ENCODE measurements at regions not wholly inside any gene's neighbourhood (a gene's known extent, or its start where the extent isn't known, plus 50 kb on each side); places are given as distances from the start of the nearest gene placed in this dataset.

- no peak for DNase-seq (ENCODE audit: extremely low spot score)
- Histone ChIP-seq H3K27me3 (no peaks in the 10 kb centered on the region), H3K4me1 (peaks cover 29 to 48% (median 37%) of the 10 kb centered on the region in 4 donors), H3K9me3 (no peaks in the 10 kb centered on the region), H3K27ac (replicated peaks in 1 of 4) (no peak overlapping the region), H3K36me3 (no peaks in the 10 kb centered on the region), H3K4me3 (no peak overlapping the region)
- WGBS, result 75% methylated on average over 4 of the region's 4 CpGs
- TF ChIP-seq, protein P1, sequence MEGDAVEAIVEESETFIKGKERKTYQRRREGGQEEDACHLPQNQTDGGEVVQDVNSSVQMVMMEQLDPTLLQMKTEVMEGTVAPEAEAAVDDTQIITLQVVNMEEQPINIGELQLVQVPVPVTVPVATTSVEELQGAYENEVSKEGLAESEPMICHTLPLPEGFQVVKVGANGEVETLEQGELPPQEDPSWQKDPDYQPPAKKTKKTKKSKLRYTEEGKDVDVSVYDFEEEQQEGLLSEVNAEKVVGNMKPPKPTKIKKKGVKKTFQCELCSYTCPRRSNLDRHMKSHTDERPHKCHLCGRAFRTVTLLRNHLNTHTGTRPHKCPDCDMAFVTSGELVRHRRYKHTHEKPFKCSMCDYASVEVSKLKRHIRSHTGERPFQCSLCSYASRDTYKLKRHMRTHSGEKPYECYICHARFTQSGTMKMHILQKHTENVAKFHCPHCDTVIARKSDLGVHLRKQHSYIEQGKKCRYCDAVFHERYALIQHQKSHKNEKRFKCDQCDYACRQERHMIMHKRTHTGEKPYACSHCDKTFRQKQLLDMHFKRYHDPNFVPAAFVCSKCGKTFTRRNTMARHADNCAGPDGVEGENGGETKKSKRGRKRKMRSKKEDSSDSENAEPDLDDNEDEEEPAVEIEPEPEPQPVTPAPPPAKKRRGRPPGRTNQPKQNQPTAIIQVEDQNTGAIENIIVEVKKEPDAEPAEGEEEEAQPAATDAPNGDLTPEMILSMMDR (IDR thresholded peaks at IDR 0.05), result peak in 2 of 3 experiments; percentile 15 to 18
- TF ChIP-seq POLR2AphosphoS5 (IDR thresholded peaks at IDR 0.05), result no peak
- intact Hi-C loops (cut with DNase I), result no loop called here
Measured at GRCh38 chr9:88773627-88774244, 217.5 kb upstream of the S1PR3 start.

DNA sequence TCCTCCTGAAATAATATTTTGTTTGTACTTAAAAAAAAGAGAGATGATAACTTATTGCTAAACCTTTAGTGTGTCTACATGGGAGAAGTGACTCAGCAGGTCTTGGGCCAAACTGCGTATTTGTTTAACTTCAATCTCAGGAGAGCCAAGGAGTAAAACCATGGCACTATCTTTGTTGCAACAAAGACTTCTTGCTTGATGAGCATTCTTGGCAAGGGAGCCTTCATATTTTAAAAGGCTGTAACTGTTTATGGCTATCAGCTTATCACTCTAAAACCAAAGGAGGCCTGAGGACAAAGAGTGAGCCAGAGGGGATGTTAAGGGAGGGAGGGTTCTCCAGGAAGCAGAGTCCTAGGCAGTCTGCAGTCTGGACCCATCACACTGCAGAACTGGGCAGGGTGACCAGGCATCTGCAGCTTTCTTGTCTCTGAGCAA is 216.2 kb upstream of the S1PR3 start:
- Histone ChIP-seq H3K4me1 (peaks cover 29 to 48% (median 37%) of the 10 kb centered on the region in 4 donors), H3K9me3 (no peaks in the 10 kb centered on the region), H3K36me3 (no peaks in the 10 kb centered on the region), H3K27ac (replicated peaks in 1 of 4) (peak overlapping the region; percentile 51 to 63 (median 58)), H3K27me3 (no peaks in the 10 kb centered on the region), H3K4me3 (no peak overlapping the region)
- 43% methylated on average over 1 of the region's 1 CpG for WGBS
- TF ChIP-seq POLR2AphosphoS5 (IDR thresholded peaks at IDR 0.05), result peak in 1 of 2 donors; percentile 78
- TF ChIP-seq, protein P1 (IDR thresholded peaks at IDR 0.05), result no peak
- intact Hi-C loops (cut with DNase I), result loop anchor here (5.0 kb wide), 1 partner anchor 222 kb away; no protein-coding TSS in a partner anchor
- DNase-seq (ENCODE audit: extremely low spot score), result peak; percentile 90

DNA sequence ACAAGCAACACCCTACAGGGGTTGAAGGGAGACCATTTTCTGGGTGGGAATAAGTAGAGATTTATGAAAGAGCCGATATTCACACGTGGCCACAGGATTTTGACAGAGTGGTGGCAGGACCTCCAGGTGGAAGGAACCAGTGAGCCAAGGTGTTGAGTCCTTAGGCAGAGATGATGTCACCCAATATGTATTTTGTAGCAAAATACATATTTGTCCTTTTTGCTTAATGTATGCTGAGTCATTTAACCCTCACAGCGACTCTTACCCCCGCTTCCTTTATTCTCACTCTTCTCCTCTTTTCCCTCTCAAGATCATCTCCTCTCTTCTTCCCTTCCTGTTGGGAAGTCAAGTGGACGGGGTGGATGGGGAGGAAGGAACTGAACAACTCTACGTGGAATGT is 215.7 kb upstream of the S1PR3 start:
- H3K36me3 ChIP-seq, result no peaks in the 10 kb centered on the region
- H3K4me3 ChIP-seq, result no peak overlapping the region
- H3K27ac ChIP-seq (replicated peaks in 1 of 4), result peak overlapping the region in 3 of 4 donors; percentile 55 to 63 (median 62)
- peaks cover 29 to 48% (median 37%) of the 10 kb centered on the region in 4 donors for H3K4me1 ChIP-seq
- TF ChIP-seq POLR2AphosphoS5 (IDR thresholded peaks at IDR 0.05) (no peak), POLR2A (IDR thresholded peaks at IDR 0.05; ENCODE audit: low read depth) (no peak), EP300 (IDR thresholded peaks at IDR 0.05) (no peak)
- TF ChIP-seq, protein P1 (IDR thresholded peaks at IDR 0.05), result no peak
- 90% methylated on average over 6 of the region's 6 CpGs for WGBS
- intact Hi-C loops (cut with DNase I), result loop anchor here (5.0 kb wide), 1 partner anchor 222 kb away; no protein-coding TSS in a partner anchor
- no peaks in the 10 kb centered on the region for H3K9me3 ChIP-seq
- no peaks in the 10 kb centered on the region for H3K27me3 ChIP-seq
- no peak for DNase-seq (ENCODE audit: extremely low spot score)

- DNase-seq (ENCODE audit: extremely low spot score), result peak; percentile 74
- intact Hi-C loops (cut with DNase I), result loop anchor here (5.0 kb wide), 1 partner anchor 221 kb away; no protein-coding TSS in a partner anchor
- no peaks in the 10 kb centered on the region for H3K36me3 ChIP-seq
- WGBS, result 100% methylated on average over 3 of the region's 3 CpGs
- peak overlapping the region in 2 of 4 donors; percentile 30 to 62 for H3K27ac ChIP-seq (replicated peaks in 1 of 4)
- peaks cover 29 to 48% (median 37%) of the 10 kb centered on the region in 4 donors for H3K4me1 ChIP-seq
- H3K9me3 ChIP-seq, result no peaks in the 10 kb centered on the region
- H3K4me3 ChIP-seq, result no peak overlapping the region
- no peaks in the 10 kb centered on the region for H3K27me3 ChIP-seq
- TF ChIP-seq POLR2A (IDR thresholded peaks at IDR 0.05; ENCODE audit: low read depth) (no peak), POLR2AphosphoS5 (IDR thresholded peaks at IDR 0.05) (no peak), EP300 (IDR thresholded peaks at IDR 0.05) (no peak)
- TF ChIP-seq, protein P1 (IDR thresholded peaks at IDR 0.05), result no peak
Measured at GRCh38 chr9:88775966-88776365, 215.3 kb upstream of the S1PR3 start.
